Nucleus accumbens (tissue), 56 donors: ENCODE measurements at regions not wholly inside any gene's neighbourhood (a gene's known extent, or its start where the extent isn't known, plus 50 kb on each side); places are given as distances from the start of the nearest gene placed in this dataset.
"Not testable (repeated sequence)": the region's sequence is repeated elsewhere in the genome, so short reads cannot be mapped to it uniquely, and the experiment has no call there.

Experiments used
- DNase-seq, 56 donors: peaks; one replicate each; lab custom pipeline; 2025; lab: John Stamatoyannopoulos, UW

DNA sequence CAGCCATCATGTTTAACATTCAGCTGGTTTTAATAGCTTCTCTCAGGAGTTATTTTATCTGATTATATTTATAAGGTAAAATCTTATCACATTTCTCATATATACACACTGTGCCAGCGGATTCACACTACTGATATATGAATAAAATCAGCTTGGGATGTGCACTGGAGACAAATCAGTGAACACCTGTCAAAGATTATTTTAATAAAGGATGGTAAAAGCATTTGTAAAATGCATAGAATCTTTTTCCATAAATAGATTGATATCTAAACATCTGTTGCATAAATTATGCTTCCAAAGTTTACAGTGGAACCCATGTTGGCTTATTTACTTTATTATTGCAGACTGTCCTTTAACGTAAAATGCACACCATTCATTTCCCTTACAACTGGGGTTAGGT lies 1125.8 kb upstream of the CNTN5 start:
- no peak for DNase-seq

DNA sequence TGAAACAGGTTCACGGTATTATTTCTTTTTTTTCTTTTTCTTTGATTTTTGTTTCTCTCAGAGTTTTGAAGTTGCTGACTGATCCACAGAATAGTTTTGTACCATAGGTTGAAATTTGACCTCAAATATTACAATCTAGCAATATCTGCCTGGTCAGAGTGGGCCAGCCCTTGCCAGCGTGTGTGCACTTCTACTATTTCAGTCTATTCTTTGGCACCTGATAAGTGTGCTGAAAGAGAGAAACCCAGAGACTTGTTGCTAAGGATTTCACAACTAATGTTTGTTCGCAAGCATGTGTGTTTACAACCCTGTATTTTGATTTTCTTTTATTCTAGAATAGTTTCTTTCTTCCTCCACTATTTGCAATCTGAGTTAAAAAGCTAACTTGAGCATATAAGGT lies 1125.2 kb upstream of the CNTN5 start:
- no peak for DNase-seq

DNA sequence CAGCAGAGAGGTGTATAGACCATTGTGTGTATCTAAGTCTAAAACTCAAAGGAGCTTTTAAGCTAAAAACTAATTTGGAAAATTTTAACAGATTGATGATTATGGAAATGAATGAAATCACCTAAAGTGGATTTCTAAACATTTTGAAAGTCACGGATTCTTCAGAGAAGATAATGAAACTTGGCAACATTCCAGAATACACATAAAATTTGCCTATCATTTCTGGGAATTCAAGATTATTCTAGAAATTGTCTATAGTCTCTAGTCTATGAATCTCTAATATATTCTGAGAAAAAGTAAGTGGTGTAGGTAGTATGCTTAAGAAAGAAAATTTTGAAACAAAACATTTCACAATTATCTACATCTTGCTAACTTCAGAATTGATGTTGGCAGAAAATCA lies 1117.9 kb upstream of the CNTN5 start:
- DNase-seq = no peak

GRCh38 chr11:97905101-97905500 lies 1115.6 kb upstream of the CNTN5 start:
- no peak for DNase-seq

- DNase-seq = no peak
Measured at GRCh38 chr11:97905671-97906070, 1115.1 kb upstream of the CNTN5 start.

DNA sequence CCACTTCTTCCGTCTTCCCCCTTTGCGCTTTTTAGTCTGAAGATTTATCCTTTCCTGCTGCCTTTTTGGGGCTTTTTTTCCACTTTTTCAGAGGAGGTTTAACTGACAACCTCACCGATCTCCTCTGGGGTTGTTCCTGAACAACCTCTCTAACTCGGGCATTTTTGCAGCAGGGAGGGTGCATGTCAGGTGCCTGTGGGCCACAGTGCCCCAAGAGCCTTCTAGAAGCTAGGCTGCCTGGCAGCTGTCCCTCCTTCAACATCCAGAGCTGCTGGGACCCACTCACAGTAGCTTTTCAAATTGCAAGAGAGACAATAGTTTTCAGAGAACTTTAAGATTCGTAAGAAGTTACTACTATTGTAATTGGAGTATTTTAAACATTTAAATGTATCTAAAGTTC lies 1112.4 kb upstream of the CNTN5 start:
- no peak for DNase-seq

DNA sequence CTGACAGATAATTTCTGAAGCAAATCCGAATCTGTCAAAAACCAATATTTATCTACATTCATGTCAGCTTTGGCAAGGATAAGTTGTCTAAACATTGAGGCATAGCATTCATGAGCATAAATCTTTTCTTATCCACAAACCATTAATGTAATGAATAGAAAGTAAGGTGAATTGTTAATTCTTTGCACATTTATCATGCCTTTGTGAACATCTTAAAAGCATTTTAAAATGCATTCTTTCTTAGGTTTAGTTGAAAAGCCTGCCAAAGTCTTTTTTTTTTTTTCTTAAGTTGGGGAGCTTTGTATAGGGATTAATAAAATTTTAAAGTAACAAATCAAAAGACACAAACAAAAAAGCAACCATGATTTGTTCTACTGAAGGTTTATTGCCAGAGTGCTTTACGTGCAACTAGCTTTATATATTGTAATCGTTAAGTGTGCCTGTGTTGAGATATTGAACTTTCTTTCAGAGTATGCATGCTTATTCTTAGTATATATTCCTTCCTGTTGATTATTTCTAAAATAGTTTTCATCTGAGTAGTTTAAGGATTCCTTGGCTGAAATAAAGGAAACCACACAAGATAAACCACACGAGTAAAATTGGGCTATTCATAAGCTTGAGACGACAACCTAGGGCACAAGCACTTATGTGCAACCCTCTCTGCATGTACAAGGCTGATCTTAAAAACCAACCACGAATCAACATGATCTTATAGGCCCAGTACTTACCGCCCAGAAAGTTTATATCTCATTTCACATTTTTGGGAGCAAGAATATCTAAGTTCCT lies 1110.9 kb upstream of the CNTN5 start:
- DNase-seq = no peak

- no peak for DNase-seq
Measured at GRCh38 chr11:97912629-97913028, 1108.1 kb upstream of the CNTN5 start.

GRCh38 chr11:97922933-97923332 lies 1097.8 kb upstream of the CNTN5 start:
- not testable (repeated sequence) for DNase-seq

DNA sequence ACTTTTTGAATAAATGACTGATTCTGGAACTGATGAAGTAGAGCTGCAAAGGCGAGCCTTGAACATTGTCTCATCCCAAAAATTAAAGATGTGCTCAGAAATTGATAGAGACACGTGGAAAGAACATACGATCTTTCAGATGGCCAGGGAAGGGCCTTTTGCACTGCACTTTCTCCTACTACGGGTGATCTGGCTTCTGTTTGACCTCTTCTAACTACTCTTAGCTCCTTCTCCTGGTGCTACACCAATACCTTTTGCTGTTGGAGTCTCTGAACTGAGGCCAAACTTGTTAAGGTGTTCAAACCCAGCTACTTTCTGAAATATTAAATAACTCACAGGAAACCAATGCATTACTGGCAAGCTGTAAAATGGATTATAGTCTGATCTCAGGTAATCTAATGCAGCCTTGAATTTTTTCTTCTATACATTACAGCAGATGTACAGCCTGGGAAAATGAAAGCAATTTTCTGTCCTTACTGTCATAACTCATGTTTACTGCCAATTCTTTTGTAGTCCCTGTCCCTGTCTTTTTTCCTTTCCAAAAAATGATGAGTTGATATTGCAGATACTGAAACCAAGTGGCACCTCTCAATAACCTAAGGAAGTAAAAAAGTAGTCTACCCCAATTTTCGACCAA lies 1086.1 kb upstream of the CNTN5 start:
- no peak for DNase-seq

- DNase-seq = no peak
Measured at GRCh38 chr11:97937501-97937900, 1083.2 kb upstream of the CNTN5 start.

GRCh38 chr11:97938789-97939188 lies 1082.0 kb upstream of the CNTN5 start:
- no peak for DNase-seq

DNA sequence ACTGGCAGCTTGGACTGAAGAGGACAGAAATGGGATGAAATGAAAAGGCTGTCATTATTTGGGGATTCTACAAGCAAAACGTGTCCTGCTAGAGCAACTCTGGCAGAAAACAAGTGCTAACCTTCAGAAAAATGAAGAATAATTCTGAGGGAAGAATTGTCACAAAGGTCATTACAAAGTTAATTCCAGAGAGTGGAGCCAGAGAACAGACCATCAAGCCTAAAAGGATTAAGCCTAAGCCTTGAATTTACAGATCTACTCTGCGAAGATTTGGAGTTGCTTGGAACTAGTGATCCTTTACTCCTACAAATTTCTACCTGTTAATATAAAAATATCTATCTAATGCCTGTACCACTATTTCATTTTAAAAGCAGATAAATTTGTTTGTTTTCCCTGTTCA lies 1077.3 kb upstream of the CNTN5 start:
- no peak for DNase-seq

DNA sequence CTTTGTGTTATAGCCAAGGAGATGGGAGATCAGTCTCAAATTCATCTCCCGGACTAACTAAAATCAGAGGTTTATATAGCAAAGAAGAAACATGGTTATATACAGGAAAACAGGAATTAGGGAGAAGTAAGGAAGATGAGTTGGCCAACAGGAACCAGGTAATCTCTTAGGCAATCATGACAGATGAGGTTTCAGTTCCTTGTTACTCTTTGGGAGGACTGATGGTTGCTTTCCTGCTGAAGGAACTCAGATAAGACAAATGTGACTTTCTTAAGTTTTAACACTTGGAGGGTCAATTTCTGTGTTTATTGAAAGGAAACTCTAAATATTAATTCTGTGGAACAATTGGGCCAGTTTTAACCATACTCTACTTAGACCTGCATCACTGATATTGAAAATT lies 1072.0 kb upstream of the CNTN5 start:
- DNase-seq = no peak

GRCh38 chr11:97955595-97955994 lies 1065.2 kb upstream of the CNTN5 start:
- no peak for DNase-seq

- DNase-seq = no peak
Measured at GRCh38 chr11:97956904-97957303, 1063.8 kb upstream of the CNTN5 start.

GRCh38 chr11:97961431-97961830 lies 1059.3 kb upstream of the CNTN5 start:
- DNase-seq = no peak

GRCh38 chr11:97962758-97963157 lies 1058.0 kb upstream of the CNTN5 start:
- no peak for DNase-seq

GRCh38 chr11:97963528-97964331 lies 1057.0 kb upstream of the CNTN5 start:
- DNase-seq = no peak

DNA sequence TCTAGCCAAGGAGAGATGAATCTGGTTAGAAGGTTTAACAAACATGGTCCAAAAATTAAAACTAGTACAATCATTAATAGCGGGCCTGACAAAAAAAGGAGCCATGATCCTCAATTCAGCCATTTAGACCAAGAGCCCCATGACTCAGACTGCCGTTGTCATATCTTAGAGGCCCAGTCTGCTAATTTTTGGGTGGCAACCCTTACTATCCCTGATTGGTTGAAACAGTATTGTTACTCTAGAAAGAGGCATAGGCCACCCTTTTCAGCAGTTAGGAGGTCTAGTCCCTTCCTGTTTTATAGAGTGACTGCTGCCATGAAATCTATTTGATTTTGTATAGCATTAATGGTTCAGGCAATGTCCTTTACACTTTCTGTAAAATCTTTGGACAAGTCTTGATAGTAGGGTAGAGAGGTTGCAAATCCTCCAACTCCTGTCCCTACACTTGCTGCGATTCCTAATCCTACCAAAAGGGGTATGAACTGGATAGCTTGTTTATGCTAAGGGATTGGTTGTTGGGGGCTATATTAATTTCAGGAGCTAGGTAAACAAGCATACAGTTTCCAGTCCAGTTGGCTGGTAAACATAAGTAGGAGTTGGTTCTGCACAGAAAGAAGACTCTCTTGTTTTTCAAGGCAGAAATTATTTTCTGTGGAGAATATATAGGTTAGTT lies 1056.3 kb upstream of the CNTN5 start:
- no peak for DNase-seq
